Myocyte (in vitro differentiated cells): ENCODE measurements at regions not wholly inside any gene's neighbourhood (a gene's known extent, or its start where the extent isn't known, plus 50 kb on each side); places are given as distances from the start of the nearest gene placed in this dataset.
"Not testable (repeated sequence)": the region's sequence is repeated elsewhere in the genome, so short reads cannot be mapped to it uniquely, and the experiment has no call there.

Experiments
- DNase-seq: peaks from one replicate; pipeline ENCODE4 v3.0.0-alpha.2; 2012; ENCODE audit warnings: low read depth

GRCh38 chr10:22824984-22825383 lies 102.9 kb upstream of the ARMC3 start:
- no peak for DNase-seq

DNA sequence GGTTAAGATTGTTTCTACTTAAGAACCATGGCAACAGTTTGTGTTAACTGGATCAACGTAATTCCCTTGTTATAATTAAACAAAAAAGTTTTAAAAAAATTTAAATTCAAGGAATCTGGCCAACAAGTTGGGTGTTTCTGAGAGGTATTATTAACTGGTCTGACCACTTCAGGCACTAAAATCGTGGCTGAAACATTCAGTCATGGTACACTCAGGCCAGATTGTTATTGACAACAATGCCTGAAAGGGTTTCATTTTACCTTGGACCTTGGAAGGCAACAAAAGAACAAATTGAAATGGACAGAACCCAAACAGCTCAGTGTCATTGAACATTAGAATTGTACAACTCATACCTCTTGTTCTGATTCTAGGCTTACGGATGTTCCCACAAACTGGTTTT lies 103.3 kb upstream of the ARMC3 start:
- DNase-seq = no peak

DNA sequence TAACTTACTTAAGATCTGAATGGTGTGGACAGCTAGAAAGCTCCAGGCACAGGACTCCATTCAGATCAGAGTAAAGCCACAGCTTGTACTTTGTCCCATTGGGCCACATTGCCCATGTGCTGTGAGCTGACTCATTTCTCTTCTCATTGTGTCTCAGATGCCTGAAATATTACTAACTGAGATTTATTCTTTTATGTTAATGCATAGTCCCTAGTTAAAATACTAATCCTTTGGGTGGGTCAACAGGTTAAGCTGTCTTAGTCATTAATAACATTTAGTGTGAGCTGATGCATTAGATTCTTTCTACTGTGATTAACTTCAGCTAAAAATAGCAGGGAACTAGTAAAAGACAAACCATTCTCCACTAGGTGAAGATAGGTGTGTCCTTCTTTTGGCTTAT lies 104.7 kb upstream of the ARMC3 start:
- DNase-seq = peak; percentile 55

DNA sequence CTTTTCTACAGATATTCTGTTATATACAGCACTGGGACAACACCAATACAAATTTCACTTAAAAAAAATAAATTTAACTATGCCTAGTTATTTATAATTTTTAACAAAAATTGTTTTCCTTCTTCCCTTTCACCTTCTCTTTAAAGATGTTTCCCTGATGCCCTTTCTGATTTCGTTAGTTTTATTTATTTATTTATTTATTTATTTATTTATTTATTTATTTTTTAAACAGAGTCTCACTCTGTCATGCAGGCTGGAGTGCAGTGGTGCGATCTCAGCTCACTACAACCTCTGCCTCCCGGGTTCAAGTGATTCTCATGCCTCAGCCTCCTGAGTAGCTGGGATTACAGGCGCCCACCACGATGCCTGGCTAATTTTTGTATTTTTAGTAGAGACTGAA lies 105.9 kb upstream of the ARMC3 start:
- not testable (repeated sequence) for DNase-seq

DNA sequence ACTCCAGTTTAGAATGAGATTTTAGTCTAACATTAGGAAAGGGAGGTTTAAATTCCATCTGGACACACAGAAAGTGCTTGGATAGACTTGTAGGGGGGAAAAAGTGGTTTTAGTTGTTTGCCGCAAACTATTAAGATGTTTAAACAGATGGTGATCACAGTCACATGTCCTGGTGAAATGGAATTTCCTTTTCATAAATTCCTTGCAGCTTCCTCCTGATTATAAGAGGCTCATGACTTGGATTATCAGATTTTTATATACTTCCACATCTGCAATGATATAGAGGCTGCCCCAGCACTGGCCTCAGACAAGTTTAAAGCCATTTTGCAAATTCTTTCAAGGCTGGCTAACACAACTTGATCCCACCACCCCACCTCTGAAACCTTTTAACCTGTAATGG lies 106.4 kb upstream of the ARMC3 start:
- DNase-seq = peak; percentile 60

DNA sequence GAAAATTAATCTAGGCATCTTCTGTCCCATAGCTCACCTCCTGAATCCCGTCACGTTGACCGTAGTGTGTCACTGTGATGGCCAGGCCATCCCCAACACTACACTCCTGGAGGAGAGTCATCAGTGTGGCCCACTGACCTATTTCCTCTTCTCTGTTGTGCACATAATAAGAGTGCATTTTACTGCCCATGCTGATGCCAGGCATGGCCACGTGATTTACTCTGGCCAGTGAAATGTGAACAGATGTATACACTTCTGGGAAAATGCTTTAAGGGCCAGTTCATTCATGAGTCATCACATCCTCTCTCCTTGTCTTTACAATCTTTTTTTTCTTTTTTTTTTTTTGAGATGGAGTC lies 101.9 kb upstream of the PIP4K2A start:
- no peak for DNase-seq

DNA sequence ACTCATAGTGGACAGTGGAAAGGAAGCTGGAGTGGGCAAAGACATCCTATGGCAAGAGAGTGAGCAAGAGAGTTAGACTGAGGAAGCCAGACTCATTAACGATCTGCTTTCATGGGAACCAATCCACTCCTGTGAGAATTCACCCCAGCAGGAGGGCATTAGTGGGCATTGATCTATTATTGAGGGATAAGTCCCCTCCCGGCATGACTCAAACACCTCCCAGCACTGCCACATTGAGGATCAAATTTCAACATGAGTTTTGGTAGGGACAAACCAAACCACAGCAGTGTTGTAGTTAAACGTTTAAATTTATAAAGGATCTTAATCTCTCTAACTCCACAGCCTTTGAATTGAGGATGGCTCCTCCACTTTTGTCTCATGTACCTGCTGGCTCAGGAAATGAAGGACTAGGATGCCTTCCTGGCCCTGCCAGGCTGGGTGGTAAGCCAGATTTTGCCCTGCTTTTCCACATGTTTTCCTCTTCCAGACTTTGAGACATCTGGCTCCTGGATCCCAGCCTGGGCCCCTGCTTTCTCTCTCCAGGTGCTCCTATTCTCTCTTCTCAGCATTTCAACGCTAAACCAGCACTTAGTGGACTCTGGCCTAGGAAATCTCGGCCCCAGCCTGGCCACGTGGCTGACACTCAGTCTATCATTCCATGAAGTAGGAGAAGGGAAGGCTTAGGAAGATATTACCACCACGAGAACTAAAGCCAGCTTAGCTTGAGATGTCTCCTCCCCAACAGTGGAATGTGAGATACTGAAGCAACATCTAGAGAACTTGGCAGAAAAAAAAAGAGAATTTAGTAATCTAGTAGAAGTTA lies 96.5 kb upstream of the PIP4K2A start:
- DNase-seq = no peak

DNA sequence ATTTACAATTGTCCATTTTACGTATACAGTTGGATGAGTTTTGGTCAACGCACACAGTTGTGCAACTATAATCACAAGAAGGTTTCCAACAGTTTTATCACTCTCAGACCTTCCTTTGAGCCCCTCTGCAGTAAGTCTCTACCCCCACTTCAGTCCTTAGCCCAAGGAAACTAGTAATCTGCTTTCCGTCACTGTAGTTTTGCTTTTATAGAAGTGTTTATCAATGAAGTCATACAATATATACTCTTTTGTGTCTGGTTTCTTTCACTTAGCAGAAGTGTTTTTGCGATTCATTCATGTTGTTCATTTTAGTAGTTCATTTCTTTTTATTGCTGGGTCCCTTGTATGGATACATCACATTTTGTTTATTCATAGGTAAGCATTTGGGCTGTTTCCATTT lies 92.9 kb upstream of the PIP4K2A start:
- no peak for DNase-seq

DNA sequence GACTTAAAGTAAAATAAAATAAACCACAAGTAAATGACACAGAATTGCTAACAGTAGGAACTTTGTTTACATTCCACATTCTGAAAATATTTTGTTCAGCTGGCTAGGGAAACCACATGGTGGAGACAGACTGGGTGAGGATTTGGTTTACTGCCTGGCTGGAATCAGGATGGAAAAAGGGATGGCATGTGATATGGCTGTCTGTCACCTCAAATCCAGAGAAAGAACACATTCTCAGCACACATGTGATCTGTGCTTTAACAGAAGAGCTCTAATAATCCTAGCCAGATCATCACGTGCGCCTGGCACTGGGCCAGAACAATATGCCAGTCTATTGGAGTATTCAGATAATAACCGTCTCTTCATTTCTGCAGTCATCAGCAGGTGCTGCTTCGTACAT lies 90.9 kb upstream of the PIP4K2A start:
- DNase-seq = peak; percentile 76

DNA sequence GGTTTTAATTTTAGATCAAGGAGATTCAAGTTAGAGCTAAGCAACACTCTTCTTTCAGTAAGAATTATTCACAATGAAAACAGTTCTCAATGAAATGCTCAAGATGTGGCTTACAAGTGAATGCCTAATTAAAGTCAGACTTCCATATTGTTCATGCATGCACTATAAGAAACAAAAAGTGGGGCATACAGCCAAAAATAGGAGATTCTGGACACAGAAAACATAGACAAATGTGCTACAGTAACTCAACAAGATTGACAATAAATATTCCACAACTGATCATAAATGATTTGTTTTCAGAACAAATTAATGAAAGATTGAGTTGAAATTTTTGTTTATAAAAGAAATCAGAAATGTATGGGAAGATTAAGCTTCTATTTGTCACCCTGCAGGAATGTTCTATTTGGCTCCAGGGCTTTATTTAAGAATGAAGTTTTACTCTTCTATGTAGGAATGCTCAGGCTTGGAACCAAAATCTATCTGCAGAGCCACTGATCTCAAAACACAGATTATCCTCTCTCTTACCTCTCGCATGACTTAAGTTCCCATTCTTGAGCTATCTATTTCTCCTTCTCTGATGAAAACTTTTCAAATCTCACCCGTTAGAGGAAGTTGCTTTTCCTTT lies 89.0 kb upstream of the PIP4K2A start:
- DNase-seq = no peak

GRCh38 chr10:22801785-22802184 lies 87.4 kb upstream of the PIP4K2A start:
- DNase-seq = no peak

DNA sequence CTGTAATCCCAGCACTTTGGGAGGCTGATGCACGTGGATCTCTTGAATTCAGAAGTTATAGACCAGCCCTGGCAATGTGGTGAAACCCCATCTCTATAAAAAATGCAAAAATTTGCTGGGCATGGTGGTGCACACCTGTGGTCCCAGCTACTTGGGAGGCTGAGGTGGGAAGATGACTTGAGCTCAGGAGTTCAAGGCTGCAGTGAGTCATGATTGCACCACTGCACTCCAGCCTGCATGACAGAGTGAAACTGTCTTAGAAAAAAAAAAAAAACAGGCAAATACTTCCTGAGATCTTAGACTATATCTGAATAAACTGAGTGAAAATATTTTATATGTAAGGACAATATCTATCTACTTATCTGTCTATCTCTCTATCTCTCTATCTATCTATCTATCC lies 83.4 kb upstream of the PIP4K2A start:
- DNase-seq = not testable (repeated sequence)

DNA sequence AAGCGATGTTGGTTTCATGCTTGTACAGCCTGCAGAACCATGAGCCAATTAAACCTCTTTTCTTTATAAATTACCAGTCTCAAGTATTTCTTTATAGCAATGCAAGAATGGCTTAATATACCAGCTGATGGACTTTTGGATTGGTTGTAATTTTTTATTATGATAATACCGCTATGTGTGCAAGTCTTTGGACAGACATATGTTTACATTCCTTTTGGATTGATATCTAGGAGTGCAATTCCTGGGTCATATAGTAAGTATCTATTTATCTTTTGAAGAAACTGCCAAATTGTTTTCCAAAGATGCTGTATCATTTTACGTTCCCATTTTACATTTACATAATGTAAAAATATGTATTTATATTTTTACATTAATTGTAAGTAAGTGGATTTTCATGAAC lies 81.2 kb upstream of the PIP4K2A start:
- no peak for DNase-seq

- DNase-seq = no peak
These were observed 77.8 kb upstream of the PIP4K2A start for GRCh38 chr10:22792161-22792560.

- no peak for DNase-seq
These were observed 77.3 kb upstream of the PIP4K2A start for GRCh38 chr10:22791665-22792064.

DNA sequence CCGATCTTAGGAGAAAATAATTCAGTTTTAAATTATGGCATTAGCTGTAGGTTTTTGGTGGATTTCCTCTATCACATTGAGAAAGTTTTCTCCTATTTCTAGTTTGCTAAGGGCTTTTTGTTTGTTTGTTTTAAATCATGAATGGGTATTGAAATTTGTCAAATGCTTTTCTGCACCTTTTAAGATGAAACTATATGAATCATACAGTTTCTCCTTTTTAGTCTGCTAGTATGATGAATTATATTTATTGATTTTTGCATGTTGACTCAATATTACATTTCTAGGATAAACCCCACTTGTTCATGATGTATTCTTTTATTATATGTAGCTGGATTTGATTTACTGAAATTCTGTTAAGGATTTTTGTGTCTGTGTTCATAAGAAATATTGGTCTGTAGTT lies 70.3 kb upstream of the PIP4K2A start:
- no peak for DNase-seq

GRCh38 chr10:22783807-22784206 lies 69.4 kb upstream of the PIP4K2A start:
- no peak for DNase-seq

DNA sequence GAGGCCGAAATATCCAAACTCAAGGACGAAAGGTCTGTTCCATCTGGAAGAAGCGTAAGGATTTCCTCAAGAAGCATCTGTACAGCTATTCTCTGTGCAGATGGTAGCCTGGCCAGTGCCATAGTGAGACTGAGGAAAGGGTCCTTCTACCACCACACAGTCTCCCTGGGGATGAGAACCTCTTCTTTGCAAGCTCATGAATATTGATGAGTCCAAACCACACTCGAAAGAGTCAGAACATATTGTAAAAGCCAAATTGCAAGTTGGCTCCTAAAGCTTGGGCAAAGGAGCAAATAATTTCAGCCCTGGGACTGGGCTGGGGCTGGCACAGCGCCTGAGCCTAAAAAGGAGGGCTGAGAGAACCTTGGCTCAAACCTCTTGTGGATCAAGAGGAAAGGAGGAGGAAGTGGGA lies 66.1 kb upstream of the PIP4K2A start:
- DNase-seq = no peak

DNA sequence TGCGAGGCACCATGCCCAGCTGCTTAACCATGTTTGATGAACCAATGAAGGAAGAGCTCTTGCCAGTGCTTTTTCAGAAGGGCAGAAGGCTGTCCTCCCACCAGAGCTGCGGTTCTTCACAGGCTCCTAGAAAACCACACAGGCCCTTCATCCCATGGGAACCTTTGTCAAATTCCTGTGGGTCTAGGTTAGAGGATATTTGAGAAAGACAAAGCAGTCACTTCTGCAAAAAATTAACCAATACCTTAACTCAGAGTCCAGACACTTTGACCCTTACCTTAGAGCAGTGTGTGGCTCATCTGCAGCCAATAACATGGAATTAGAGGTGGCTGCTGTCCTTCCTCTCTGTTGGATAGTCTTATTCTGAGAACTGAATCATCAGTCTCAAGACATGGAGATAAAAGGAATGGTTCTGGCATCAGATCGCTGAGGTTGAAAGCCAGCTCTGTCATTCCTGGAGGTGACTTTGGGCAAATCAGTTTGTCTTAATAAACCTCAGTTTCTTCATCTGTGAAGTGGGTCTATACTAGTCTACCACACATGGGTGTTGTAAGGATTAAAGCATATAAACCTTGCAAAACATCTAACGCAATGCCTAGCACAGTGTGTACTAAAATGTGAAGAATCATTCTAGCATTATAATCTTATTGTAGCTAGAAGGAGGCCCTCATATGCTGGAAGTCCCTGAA lies 65.1 kb upstream of the PIP4K2A start:
- DNase-seq = peak; percentile 51

DNA sequence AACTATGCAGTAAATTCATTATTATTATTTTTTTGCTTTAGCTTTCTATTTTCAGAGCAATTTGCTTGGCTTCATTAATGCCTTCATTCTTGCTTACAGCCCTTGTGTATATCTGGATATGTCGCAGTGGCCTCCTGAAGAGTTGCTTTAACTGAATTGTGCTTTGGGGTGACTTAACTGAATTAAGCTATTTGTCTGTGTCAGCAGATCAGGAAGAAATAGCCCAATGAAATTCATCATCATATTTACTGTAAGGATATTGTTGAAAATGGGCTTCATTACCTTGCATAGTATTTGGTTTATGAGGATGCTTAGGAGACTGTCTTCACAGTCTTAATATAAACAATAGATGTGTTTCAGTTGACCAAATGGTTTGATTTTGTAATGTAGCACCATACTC lies 59.7 kb upstream of the PIP4K2A start:
- DNase-seq = no peak

- DNase-seq = not testable (repeated sequence)
These were observed 57.3 kb upstream of the PIP4K2A start for GRCh38 chr10:22771631-22772030.

- no peak for DNase-seq
These were observed 55.9 kb upstream of the PIP4K2A start for GRCh38 chr10:22770270-22770669.

DNA sequence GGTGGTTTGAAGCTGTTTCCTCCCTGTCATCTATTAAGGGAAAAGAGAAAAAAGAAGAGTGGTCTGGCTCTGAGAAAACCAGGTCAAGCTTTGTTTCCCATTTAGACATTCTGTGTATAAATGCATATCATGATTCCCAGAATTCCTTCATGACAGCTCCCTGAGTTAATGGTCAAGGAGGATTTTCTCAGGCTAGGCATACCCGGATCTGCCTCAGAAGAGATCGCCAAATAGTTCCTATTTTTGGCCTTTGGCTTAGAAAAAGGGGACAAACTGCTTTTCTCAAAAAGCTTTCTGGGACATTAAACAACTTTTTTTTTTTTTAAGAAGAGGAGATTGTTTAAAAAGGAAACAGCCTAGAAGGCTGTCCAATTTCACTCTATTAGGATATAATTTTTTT lies 53.5 kb upstream of the PIP4K2A start:
- DNase-seq = no peak
